K562 (cell line): ENCODE measurements at regions not wholly inside any gene's neighbourhood (a gene's known extent, or its start where the extent isn't known, plus 50 kb on each side); places are given as distances from the start of the nearest gene placed in this dataset.

Source experiments
- CTCF ChIP-seq, 3 experiments: IDR thresholded peaks in 2 of 3; conservative IDR thresholded peaks in 1 of 3; 2 replicates each; pipeline ENCODE4 v1.5.1; 2011 to 2012; ENCODE audit warnings: low read length in 3 of 3, mild to moderate bottlenecking in 3 of 3, control low read depth in 2 of 3, improper control_type of control experiment in 1 of 3, inconsistent platforms in 1 of 3, low read depth in 1 of 3, mixed read lengths in 1 of 3, moderate library complexity in 1 of 3; ENCODE audit not compliant: insufficient read depth in 2 of 3
- FIP1L1 ChIP-seq: fragments of 200-400 bp; formaldehyde crosslinking; IDR thresholded peaks from 2 replicates; pipeline ENCODE4 v1.6.1; 2018; ENCODE audit warnings: mild to moderate bottlenecking, low read depth, low read length; ENCODE audit not compliant: poor library complexity, severe bottlenecking
- KDM1A ChIP-seq, 2 experiments: fragments of 450-650 bp; IDR thresholded peaks; 2 replicates each; pipeline ENCODE4 v1.6.1; 2016; ENCODE audit warnings: mild to moderate bottlenecking in 2 of 2
- NR2C2 ChIP-seq, 2 experiments: fragments of 200-800 bp in 1 of 2; sonication (Bioruptor generic) in 1 of 2; sonication (generic) in 1 of 2; formaldehyde crosslinking in 1 of 2; IDR thresholded peaks; 2 replicates each; pipeline versions ENCODE4 v1.6.1 to v1.8.0; 2016 to 2022; ENCODE audit warnings: mild to moderate bottlenecking in 1 of 2, missing compliant biosample characterization in 1 of 2, missing genetic modification characterization in 1 of 2, missing genetic modification reagents in 1 of 2
- PHF8 ChIP-seq: fragments of 200-600 bp; sonication (generic); IDR thresholded peaks from 2 replicates; pipeline ENCODE4 v1.6.1; 2012; ENCODE audit warnings: mixed run types, mild to moderate bottlenecking, inconsistent platforms, low read length, moderate library complexity, borderline replicate concordance
- RAD21 ChIP-seq, 2 experiments: fragments of 250-450 bp in 1 of 2; fragments of 450-650 bp in 1 of 2; sonication (Bioruptor Pico) in 1 of 2; formaldehyde crosslinking in 1 of 2; IDR thresholded peaks in 1 of 2; conservative IDR thresholded peaks in 1 of 2; 2 replicates each; pipeline versions ENCODE4 v1.4.0 to v1.8.0; 2020 to 2022; ENCODE audit warnings: mild to moderate bottlenecking in 2 of 2, moderate library complexity in 1 of 2
- SREBF1 ChIP-seq: fragments of 150-350 bp; IDR thresholded peaks from 2 replicates; pipeline ENCODE4 v1.6.1; 2014; ENCODE audit warnings: antibody characterized with exemption, low read depth, low read length, borderline replicate concordance
- ZNF408 ChIP-seq: fragments of 250-450 bp; sonication (Bioruptor Pico); IDR thresholded peaks from 2 replicates; pipeline ENCODE4 v1.4.0; 2020; ENCODE audit warnings: low read depth, mild to moderate bottlenecking, moderate library complexity
- TF ChIP-seq, protein P1 (sequence below): sonication (generic); formaldehyde crosslinking; IDR thresholded peaks from 2 replicates; pipeline ENCODE4 v1.9.0; 2022; ENCODE audit warnings: mild to moderate bottlenecking, missing genetic modification reagents
- TF ChIP-seq, protein P2 (sequence below): IDR thresholded peaks from 2 replicates; pipeline ENCODE4 v1.6.1; 2012; ENCODE audit warnings: low read depth, low read length, improper control_type of control experiment, borderline replicate concordance
- TF ChIP-seq, protein P3 (sequence below), 3 experiments: fragments of 200-800 bp in 1 of 3; fragments of 250-450 bp in 1 of 3; fragments of 450-650 bp in 1 of 3; sonication (Bioruptor Pico) in 1 of 3; sonication (Bioruptor generic) in 1 of 3; formaldehyde crosslinking in 1 of 3; IDR thresholded peaks; 2 replicates each; pipeline versions ENCODE4 v1.6.1 to v1.8.0; 2016 to 2022; ENCODE audit warnings: mild to moderate bottlenecking in 2 of 3, missing genetic modification characterization in 2 of 3, missing compliant biosample characterization in 1 of 3, moderate library complexity in 1 of 3

- no peak for TF ChIP-seq PHF8
- no peak for TF ChIP-seq KDM1A (IDR thresholded peaks at IDR 0.05)
- no peak for TF ChIP-seq NR2C2 (CRISPR knock-in tag; IDR thresholded peaks at IDR 0.05)
- TF ChIP-seq NR2C2 (tag; IDR thresholded peaks at IDR 0.05) = no peak
- TF ChIP-seq, protein P1, sequence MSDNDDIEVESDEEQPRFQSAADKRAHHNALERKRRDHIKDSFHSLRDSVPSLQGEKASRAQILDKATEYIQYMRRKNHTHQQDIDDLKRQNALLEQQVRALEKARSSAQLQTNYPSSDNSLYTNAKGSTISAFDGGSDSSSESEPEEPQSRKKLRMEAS = no peak
- TF ChIP-seq CTCF (IDR thresholded peaks at IDR 0.05 in 2 of 3, conservative IDR thresholded peaks at IDR 0.05 in 1 of 3; ENCODE audit: insufficient read depth in 2 of 3, low read depth in 1 of 3, low read length in 3 of 3) = no peak
- TF ChIP-seq, protein P2, sequence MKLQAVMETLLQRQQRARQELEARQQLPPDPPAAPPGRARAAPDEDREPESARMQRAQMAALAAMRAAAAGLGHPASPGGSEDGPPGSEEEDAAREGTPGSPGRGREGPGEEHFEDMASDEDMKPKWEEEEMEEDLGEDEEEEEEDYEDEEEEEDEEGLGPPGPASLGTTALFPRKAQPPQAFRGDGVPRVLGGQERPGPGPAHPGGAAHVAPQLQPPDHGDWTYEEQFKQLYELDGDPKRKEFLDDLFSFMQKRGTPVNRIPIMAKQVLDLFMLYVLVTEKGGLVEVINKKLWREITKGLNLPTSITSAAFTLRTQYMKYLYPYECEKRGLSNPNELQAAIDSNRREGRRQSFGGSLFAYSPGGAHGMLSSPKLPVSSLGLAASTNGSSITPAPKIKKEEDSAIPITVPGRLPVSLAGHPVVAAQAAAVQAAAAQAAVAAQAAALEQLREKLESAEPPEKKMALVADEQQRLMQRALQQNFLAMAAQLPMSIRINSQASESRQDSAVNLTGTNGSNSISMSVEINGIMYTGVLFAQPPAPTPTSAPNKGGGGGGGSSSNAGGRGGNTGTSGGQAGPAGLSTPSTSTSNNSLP = no peak
- TF ChIP-seq ZNF408 (CRISPR knock-in tag) = no peak
- no peak for TF ChIP-seq SREBF1
- TF ChIP-seq FIP1L1 = no peak
- TF ChIP-seq RAD21 (CRISPR knock-in tag; conservative IDR thresholded peaks at IDR 0.05 in 1 of 2, IDR thresholded peaks at IDR 0.05 in 1 of 2) = no peak
- TF ChIP-seq, protein P3, sequence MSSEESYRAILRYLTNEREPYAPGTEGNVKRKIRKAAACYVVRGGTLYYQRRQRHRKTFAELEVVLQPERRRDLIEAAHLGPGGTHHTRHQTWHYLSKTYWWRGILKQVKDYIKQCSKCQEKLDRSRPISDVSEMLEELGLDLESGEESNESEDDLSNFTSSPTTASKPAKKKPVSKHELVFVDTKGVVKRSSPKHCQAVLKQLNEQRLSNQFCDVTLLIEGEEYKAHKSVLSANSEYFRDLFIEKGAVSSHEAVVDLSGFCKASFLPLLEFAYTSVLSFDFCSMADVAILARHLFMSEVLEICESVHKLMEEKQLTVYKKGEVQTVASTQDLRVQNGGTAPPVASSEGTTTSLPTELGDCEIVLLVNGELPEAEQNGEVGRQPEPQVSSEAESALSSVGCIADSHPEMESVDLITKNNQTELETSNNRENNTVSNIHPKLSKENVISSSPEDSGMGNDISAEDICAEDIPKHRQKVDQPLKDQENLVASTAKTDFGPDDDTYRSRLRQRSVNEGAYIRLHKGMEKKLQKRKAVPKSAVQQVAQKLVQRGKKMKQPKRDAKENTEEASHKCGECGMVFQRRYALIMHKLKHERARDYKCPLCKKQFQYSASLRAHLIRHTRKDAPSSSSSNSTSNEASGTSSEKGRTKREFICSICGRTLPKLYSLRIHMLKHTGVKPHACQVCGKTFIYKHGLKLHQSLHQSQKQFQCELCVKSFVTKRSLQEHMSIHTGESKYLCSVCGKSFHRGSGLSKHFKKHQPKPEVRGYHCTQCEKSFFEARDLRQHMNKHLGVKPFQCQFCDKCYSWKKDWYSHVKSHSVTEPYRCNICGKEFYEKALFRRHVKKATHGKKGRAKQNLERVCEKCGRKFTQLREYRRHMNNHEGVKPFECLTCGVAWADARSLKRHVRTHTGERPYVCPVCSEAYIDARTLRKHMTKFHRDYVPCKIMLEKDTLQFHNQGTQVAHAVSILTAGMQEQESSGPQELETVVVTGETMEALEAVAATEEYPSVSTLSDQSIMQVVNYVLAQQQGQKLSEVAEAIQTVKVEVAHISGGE (CRISPR knock-in tag; IDR thresholded peaks at IDR 0.05) = no peak
Observed at GRCh38 chr14:22071006-22071405, 397.4 kb upstream of the OR4E1 start.
